ENCODE measurements at regions not wholly inside any gene's neighbourhood (a gene's known extent, or its start where the extent isn't known, plus 50 kb on each side); places are given as distances from the start of the nearest gene placed in this dataset.

DNA sequence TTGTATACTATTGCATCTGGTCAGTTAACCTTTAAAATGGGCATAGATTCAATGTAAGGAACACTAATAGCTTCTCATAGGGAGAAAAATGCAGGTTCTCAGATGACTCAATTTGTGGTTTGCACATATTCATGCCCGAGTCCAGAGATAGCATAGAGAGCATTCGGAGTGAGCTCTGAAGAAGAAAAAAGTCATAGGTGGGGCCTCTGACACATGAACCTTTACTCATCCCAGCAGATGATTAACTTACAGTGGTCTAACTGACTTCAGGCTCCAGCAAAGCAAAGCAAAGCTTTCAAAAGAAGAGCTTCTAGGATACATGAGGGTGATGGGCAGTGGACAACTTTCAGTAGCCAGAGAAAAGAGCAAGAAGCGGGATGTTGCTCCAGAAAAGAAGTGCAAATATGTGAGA is 55.3 kb upstream of the BTN3A2 start:
- Histone ChIP-seq H2BK12ac (ENCODE audit: insufficient read length, low read depth, low read length) (no peak overlapping the region), H2BK5ac (ENCODE audit: insufficient read length, low read length) (no peak overlapping the region), H2AK5ac (ENCODE audit: insufficient read length, low read length) (no peak overlapping the region), H3T11ph (ENCODE audit: low read length) (no peak overlapping the region), H4K20me1 (ENCODE audit: control insufficient read depth, insufficient read depth, insufficient read length) (no peaks in the 10 kb centered on the region), H4K8ac (replicated peaks; ENCODE audit: insufficient read length, low read depth, low read length) (no peak overlapping the region), H3K4me1 (ENCODE audit: insufficient read depth, low read length) (no peaks in the 10 kb centered on the region), H3K79me2 (ENCODE audit: insufficient read depth, low read length) (no peaks in the 10 kb centered on the region), H3K23ac (ENCODE audit: insufficient read length, low read depth, low read length) (no peak overlapping the region), H3K4me2 (ENCODE audit: insufficient read depth, insufficient read length, low read length) (no peak overlapping the region), H3K9me3 (ENCODE audit: control insufficient read depth, low read depth, low read length) (no peaks in the 10 kb centered on the region), H4K5ac (ENCODE audit: insufficient read length, low read depth, low read length) (no peak overlapping the region), H3K18ac (ENCODE audit: insufficient read length, low read depth, low read length) (no peak overlapping the region), H3K27me3 (ENCODE audit: insufficient read depth, low read length) (no peaks in the 10 kb centered on the region), H3K27ac (ENCODE audit: insufficient read length, low read depth, low read length) (no peak overlapping the region), H2BK120ac (ENCODE audit: low read depth, low read length, poor library complexity, severe bottlenecking) (no peak overlapping the region), H2BK15ac (ENCODE audit: low read depth, low read length) (no peak overlapping the region), H3K9ac (ENCODE audit: extremely low read depth, insufficient read length, low read length) (no peak overlapping the region), H4K91ac (ENCODE audit: insufficient read length, low read depth, low read length) (no peak overlapping the region), H3K79me1 (ENCODE audit: insufficient read depth, low read depth, low read length, poor library complexity, severe bottlenecking) (no peaks in the 10 kb centered on the region), H2AFZ (ENCODE audit: low read length) (no peak overlapping the region), H3K4ac (ENCODE audit: low read depth, low read length) (no peak overlapping the region), H2BK20ac (ENCODE audit: low read depth, low read length, poor library complexity, severe bottlenecking) (no peak overlapping the region), H3K23me2 (ENCODE audit: insufficient read length, low read depth, low read length, poor library complexity, severe bottlenecking) (peaks cover 10% of the 10 kb centered on the region), H3K56ac (ENCODE audit: insufficient read length, low read depth, low read length) (no peak overlapping the region), H3K14ac (ENCODE audit: insufficient read depth, low read length) (no peak overlapping the region)
- no peak overlapping the region for H3K27ac Mint-ChIP-seq
- no peaks in the 10 kb centered on the region; a peak in 3 of 5 replicates for H3K9me3 Mint-ChIP-seq
- TF ChIP-seq, protein P1, sequence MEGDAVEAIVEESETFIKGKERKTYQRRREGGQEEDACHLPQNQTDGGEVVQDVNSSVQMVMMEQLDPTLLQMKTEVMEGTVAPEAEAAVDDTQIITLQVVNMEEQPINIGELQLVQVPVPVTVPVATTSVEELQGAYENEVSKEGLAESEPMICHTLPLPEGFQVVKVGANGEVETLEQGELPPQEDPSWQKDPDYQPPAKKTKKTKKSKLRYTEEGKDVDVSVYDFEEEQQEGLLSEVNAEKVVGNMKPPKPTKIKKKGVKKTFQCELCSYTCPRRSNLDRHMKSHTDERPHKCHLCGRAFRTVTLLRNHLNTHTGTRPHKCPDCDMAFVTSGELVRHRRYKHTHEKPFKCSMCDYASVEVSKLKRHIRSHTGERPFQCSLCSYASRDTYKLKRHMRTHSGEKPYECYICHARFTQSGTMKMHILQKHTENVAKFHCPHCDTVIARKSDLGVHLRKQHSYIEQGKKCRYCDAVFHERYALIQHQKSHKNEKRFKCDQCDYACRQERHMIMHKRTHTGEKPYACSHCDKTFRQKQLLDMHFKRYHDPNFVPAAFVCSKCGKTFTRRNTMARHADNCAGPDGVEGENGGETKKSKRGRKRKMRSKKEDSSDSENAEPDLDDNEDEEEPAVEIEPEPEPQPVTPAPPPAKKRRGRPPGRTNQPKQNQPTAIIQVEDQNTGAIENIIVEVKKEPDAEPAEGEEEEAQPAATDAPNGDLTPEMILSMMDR (conservative IDR thresholded peaks at IDR 0.05): no peak
- peaks cover 14% of the 10 kb centered on the region; the same call in 1 of the 2 replicates for H3K27me3 Mint-ChIP-seq (ENCODE audit: low read depth)
- H3K4me3 Mint-ChIP-seq: no peak overlapping the region
- no peak for DNase-seq
- H3K4me1 Mint-ChIP-seq: peaks cover 10 to 17% of the 10 kb centered on the region in 2 experiments
- no CpG with 5 or more reads among the region's 3 CpGs for WGBS (ENCODE audit: extremely low coverage, insufficient read length, low lambda C conversion rate)
- H3K36me3 Mint-ChIP-seq (ENCODE audit: insufficient read depth in 1 of 3, low read depth in 3 of 3): no peaks in the 10 kb centered on the region

Data from H9 (cell line).